Coronary artery (tissue), 2 donors: ENCODE measurements at regions not wholly inside any gene's neighbourhood (a gene's known extent, or its start where the extent isn't known, plus 50 kb on each side); places are given as distances from the start of the nearest gene placed in this dataset.

Experiments used
- DNase-seq: peaks from one replicate; pipeline ENCODE4 v3.0.0-alpha.2; 2017; ENCODE audit warnings: low spot score
- H3K27ac ChIP-seq, 2 donors: fragments of 200-600 bp; sonication (generic); one replicate each; pipeline ENCODE4 v1.5.1; 2016 to 2019
- H3K4me3 ChIP-seq: fragments of 200-600 bp; sonication (generic); 2 replicates; pipeline ENCODE4 v1.5.1; 2016; ENCODE audit warnings: mild to moderate bottlenecking, moderate library complexity
- TF ChIP-seq, protein P1 (sequence below): fragments of 200-600 bp; sonication (generic); IDR thresholded peaks from one replicate; pipeline ENCODE4 v1.5.1; 2019; ENCODE audit warnings: antibody characterized with exemption

DNA sequence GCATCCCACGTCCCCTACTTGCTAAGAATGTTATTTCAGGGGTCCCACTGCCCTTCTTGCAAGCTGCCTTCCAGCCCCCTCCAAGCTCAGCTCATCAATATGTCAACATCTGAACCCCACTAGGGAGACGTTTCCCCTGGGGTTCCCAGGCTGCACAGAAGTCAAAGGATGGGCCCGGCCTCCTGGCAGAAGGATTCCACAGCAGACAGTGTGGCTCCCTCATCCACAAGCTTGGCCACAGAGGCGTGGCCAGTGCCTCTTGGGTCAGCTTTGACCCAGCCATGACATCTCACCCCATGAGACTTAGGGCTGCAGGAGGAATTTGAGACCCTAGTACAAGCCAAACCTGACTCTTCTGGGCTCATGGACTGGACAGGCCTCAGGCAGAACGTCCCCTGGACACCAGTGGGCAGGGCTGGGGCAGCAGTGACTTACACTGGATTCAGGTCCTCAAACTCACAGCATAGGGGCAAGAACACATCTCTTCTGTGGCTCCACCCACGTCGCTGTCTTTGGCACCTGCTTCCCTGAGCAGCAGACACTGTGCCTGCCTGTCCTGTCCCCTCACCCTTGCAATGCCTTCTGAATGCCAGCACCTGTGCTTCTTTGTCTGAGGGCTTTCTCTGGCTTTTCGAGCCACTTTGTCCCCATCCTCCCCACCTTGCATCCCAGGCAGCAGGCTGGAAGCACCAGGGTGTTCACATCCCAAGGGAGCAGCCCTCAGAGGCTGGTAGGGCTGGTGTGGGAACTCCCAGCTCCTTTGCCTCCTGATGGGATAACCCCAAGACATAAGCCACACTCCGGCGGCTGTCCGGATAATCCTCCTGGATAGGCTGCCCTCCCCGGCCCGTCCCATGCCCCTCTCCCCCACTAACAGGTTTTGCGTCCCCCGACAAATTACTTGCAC lies 56.0 kb upstream of the ENPP7 start:
- TF ChIP-seq, protein P1, sequence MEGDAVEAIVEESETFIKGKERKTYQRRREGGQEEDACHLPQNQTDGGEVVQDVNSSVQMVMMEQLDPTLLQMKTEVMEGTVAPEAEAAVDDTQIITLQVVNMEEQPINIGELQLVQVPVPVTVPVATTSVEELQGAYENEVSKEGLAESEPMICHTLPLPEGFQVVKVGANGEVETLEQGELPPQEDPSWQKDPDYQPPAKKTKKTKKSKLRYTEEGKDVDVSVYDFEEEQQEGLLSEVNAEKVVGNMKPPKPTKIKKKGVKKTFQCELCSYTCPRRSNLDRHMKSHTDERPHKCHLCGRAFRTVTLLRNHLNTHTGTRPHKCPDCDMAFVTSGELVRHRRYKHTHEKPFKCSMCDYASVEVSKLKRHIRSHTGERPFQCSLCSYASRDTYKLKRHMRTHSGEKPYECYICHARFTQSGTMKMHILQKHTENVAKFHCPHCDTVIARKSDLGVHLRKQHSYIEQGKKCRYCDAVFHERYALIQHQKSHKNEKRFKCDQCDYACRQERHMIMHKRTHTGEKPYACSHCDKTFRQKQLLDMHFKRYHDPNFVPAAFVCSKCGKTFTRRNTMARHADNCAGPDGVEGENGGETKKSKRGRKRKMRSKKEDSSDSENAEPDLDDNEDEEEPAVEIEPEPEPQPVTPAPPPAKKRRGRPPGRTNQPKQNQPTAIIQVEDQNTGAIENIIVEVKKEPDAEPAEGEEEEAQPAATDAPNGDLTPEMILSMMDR, result no peak
- no peak for DNase-seq
- H3K27ac ChIP-seq, result no peak overlapping the region
- no peak overlapping the region for H3K4me3 ChIP-seq

DNA sequence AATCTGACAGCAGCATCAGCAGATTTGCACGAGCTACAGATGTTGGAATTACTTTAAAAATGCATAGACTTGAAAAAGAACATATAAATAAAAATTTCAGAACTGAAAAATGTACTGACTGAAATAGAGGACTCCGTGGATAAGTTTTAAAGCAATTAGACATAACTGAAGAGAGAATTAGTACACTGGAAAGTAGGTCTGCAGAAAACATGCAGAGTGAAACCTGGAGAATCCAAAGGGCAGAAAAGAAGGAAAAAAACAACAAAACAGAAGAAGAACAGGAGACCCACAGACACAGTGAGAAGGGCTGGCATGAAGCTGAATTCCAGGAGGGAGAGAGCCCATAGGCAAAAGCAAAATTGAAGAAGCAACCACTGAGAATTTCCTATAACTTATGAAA lies 57.2 kb upstream of the ENPP7 start:
- no peak for DNase-seq
- TF ChIP-seq, protein P1, result no peak
- Histone ChIP-seq H3K27ac (no peak overlapping the region), H3K4me3 (no peak overlapping the region)

DNA sequence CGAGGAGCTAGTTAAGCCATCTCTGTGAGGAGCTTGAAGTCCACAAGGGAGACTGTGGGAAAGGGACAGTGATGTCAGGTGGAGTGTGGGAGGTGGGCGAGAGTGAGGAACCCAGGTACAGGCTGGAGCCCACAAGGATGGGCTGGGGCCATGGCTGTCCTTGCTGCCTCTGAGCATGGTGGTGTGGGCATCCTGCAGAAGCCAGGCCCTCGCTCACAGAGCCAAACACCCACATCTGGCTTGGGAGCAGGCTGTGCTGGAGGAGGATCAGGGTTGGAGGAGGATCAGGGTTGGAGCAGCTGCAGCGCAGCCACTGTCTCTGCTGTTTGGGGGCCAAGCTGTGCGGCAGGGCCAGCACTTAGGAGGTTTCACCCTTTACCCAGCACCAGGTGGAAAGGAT lies 58.2 kb upstream of the ENPP7 start:
- H3K4me3 ChIP-seq, result no peak overlapping the region
- no peak overlapping the region for H3K27ac ChIP-seq
- DNase-seq, result no peak
- TF ChIP-seq, protein P1, result no peak

DNA sequence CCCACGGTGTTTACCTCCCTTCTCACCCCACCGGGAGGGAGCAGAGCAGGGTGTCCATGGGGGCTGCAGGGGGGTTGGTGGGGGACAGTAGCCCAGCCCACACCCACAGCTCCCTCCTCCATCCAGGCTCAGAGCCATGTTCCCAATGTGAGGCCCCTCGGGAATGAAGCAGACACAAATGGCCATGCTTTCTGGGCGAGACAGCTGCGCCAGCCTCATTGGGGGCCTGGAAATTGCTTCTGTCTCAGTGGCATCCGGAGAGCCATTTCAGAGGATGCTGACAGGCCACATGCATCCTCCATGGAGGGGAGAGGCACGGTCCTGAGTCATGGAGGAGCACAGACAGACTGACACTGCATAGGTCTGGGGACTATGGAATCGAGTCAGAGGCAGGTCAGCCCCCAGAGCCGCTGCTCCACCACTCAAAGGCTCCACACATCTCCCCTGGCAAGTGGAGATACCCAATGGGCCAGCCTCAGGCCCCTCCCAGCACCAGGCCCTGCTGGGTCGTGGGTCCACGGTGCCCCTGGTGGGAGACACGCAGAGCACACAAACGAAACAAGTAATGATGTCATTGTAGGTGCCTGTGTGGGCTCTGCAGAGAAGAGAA lies 59.6 kb upstream of the ENPP7 start:
- TF ChIP-seq, protein P1, result no peak
- Histone ChIP-seq H3K4me3 (no peak overlapping the region), H3K27ac (no peak overlapping the region)
- DNase-seq, result no peak

DNA sequence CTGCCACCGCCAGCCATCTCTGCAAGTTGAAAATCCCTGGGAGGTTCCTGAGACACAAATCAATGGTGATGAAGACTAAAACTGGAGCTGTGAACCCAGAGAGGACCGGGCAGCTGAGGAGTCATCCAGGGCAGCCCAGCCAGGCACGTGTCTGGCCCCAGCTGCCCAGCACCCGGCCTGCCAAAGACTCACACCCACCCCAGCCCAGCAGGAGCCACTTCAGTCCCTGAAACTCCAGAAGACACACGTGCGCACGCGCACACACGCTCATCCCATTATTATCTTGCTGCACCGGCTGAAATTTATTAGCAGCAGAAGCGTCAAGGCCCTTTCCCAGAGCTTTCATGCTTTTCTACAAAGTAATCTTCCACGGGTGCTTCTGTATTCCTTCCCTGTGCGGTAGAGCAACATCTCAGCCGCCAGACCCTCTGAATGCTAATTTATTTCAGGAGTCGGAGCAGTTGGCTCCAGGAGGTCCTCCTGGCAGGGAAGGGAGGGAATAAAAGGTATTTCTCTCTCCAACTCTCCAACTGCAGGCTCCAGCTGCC lies 59.8 kb upstream of the RBFOX3 start:
- TF ChIP-seq, protein P1, result no peak
- no peak for DNase-seq
- no peak overlapping the region for H3K4me3 ChIP-seq
- H3K27ac ChIP-seq, result no peak overlapping the region

DNA sequence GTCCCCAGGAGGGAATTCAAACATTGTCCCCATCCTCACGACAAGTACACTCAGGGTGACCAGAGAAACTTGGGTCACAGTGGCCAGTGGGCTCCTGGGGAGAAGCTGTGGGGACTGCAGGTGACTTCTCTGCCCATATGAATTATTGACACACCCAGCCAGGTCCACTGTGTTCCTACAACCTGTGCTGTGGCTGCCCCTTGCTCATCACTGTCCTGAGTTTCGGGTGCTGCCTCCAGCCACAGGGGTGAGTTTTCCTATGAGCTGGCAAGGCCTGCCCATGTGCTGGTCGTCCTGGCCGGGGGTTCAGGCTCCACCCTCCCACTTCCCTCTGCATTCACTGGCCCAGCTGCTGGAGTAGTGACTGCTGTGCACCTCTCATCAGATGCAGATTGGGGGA lies 59.0 kb upstream of the RBFOX3 start:
- no peak overlapping the region for H3K27ac ChIP-seq
- no peak overlapping the region for H3K4me3 ChIP-seq
- TF ChIP-seq, protein P1, result no peak
- no peak for DNase-seq
